Astrocyte of the spinal cord (primary cell): ENCODE measurements at regions not wholly inside any gene's neighbourhood (a gene's known extent, or its start where the extent isn't known, plus 50 kb on each side); places are given as distances from the start of the nearest gene placed in this dataset.
A peak's percentile ranks its signal among the peaks of the same experiment; 100 is the strongest.

Source experiments
- DNase-seq: peaks from one replicate; pipeline ENCODE4 v3.0.0; 2011; ENCODE audit warnings: low read depth, low spot score
- H3K4me3 ChIP-seq: 2 replicates; pipeline ENCODE4 v1.5.1; 2011; ENCODE audit warnings: low read depth, mild to moderate bottlenecking, low read length, moderate library complexity
- CTCF ChIP-seq: IDR thresholded peaks from 2 replicates; pipeline ENCODE4 v1.5.1; 2012; ENCODE audit warnings: low read depth, mild to moderate bottlenecking, low read length, inconsistent platforms
- in situ Hi-C: cut with HindIII; loops from 2 replicates; pipeline ENCODE4 v1.10.0; 2017; ENCODE audit warnings: low sequenced_read_pairs

DNA sequence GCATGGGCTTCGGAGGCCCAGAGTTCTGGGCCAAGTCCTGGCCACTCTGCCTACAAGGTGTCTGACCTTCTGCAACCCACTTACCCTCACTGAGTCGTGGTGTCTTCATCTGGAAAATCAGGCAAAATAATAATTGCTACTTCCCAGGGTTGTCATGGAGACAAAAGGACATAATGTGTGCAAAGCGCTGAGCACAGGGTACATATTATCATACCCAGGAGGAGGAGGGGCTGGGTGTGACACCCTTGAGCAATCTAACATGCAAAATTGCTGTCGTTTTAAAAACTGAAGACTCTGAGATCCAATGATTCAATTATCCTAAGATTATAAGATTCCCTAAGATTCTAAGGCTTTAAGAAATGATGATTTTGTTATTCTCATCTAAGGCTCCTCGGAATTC, 459.5 kb downstream of the PTPRU start:
- in situ Hi-C loops: no loop called here
- DNase-seq: no peak
- H3K4me3 ChIP-seq: no peak overlapping the region
- TF ChIP-seq CTCF: no peak

DNA sequence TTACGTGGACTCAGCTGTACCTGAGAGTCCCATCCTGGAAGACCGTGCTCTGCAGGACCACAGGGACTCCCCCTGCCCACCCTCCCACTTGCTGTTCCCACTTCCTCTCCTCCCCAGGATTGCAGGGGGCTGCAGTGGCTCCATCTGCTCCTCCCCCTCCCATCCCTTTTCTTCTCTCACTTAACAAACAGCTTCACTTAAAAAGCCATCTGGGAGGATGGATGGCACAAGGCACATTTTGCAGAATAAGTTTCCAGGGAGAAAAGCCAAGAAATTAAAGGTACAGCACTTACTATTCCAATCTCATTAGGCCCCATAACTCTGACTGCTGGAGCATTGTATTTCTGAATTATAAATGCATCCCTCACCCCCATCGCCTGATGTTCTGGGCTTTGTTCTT, 458.7 kb downstream of the PTPRU start:
- DNase-seq: no peak
- H3K4me3 ChIP-seq: no peak overlapping the region
- in situ Hi-C loops: no loop called here
- TF ChIP-seq CTCF: no peak

DNA sequence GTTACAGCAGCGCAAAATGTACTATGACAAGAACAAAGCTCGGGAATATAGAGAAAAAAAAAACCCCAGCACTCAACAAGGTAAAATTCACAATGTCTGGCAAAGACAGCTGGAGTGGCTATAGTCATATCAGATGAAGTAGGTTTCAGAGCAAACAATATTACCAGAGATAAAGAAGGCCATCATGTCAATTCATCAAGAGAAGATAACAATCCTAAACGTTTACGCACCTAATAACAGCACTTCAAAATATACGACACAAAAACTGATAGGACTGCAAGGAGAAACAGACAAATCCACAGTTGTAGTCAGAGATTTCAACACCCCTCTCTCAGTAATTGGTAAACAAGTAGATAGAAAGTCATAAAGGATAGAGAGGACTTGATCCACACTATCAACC, 455.2 kb downstream of the PTPRU start:
- no peak for TF ChIP-seq CTCF
- in situ Hi-C loops: no loop called here
- no peak overlapping the region for H3K4me3 ChIP-seq
- no peak for DNase-seq

DNA sequence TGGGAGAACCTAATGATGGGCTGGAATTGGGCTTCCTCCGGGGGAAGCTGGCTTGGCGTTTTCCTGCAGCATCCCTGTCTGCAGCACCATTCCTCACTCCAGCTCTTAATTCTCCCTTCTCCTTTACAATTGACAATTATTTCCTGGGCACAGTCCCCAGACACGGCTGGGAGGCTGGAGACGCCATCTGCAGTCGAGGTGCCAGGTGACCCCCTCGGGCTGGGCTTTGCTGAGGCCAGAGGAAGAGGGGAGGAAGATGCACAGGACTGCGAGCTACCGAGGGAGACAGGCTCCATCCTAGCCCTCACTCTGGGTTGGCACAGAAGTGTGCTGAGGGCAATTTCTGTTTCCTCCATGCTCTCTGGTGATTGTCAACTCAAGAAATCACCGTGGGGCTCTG, 453.8 kb downstream of the PTPRU start:
- no peak for DNase-seq
- in situ Hi-C loops: no loop called here
- no peak overlapping the region for H3K4me3 ChIP-seq
- TF ChIP-seq CTCF: no peak

DNA sequence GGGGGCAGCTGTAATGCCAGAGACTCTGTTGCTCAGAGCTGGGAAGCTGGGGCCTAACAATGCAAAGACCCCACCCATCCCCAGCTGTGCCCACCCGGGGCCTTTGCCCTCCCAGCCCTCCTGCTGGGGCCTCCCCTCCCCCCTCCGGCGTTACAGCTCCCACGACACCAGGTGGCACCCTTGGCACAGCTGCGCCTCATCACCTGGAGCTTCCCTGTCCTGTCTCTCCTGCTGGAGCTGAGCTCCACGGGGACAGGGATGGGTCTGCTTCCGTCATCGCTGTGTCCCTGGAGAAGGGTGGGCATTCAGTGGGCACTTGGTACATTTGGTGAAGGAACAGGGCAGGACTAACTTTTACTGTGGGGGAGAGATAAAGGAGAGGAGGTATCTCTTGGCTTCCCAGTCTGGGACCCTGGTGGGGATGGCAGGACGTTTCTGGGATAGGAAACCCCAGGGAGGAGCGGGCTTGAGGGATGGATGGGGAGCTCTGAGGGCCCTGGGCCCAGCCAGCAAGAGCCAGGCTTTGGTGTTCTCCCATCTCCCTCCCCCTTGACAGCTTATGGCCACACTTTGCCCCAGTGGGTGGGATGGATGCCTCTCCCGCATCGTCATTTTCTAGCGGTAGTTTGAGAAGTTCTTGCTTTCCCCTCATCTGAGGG, 453.2 kb downstream of the PTPRU start:
- DNase-seq: no peak
- TF ChIP-seq CTCF: peak; percentile 1
- in situ Hi-C loops: no loop called here
- H3K4me3 ChIP-seq: no peak overlapping the region

DNA sequence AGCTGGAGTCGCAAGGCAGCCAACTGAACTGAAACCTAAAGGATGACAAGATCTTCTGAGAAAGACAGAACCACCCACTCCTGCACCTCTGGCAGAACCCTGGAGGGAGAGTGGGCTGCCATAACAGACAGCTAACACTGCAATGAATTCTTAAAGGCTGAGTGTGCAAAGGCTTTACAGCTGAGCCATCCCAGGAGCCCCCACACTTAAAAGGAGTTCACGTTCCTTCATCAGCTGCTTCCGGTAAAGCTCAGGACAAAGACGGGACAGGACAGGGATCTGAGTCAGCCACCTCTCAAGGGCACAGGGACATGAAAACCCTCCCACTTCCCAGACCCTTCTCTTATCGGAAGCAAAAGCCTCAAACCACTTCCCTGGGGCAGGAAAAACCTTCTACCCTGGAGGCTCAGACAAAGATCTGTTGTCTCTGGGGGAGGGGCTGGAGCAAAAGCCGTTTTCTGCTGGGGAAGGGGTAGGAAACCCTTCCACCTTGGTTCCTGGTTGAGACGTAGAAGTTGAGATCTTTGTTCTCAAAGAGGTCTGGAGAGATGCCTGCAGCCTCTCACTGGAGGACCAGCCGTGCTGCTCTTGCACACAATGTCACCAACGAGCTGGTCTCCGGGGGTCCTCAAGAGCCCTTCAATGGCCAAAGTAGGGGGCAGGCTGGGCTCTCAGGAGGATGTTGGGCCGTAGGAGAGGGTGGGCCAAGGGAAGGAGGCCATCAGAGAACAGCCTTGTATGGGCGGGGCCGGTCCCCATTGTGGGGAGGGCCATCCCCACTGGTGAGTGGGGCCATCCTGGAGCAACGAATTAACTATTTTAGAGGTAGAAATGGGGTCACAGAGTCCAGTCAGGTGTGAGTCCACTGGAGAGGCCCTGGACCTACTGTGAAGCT, 452.4 kb downstream of the PTPRU start:
- in situ Hi-C loops: no loop called here
- TF ChIP-seq CTCF: no peak
- no peak overlapping the region for H3K4me3 ChIP-seq
- DNase-seq: peak; percentile 81
